22Rv1 (cell line): ENCODE measurements at regions not wholly inside any gene's neighbourhood (a gene's known extent, or its start where the extent isn't known, plus 50 kb on each side); places are given as distances from the start of the nearest gene placed in this dataset.

Source experiments
- CTCF ChIP-seq: fragments of 450-650 bp; IDR thresholded peaks from 2 replicates; pipeline ENCODE4 v1.5.1; 2017; ENCODE audit warnings: mild to moderate bottlenecking
- ZFX ChIP-seq: fragments of 450-650 bp; IDR thresholded peaks from 2 replicates; pipeline ENCODE4 v1.6.1; 2017; ENCODE audit warnings: antibody characterized with exemption, borderline replicate concordance

- TF ChIP-seq CTCF (peak; percentile 59), ZFX (no peak)
These were observed 435.2 kb upstream of the MGMT start for GRCh38 chr10:129031844-129032150.
